Common myeloid progenitor, CD34-positive (primary cell): ENCODE measurements at regions not wholly inside any gene's neighbourhood (a gene's known extent, or its start where the extent isn't known, plus 50 kb on each side); places are given as distances from the start of the nearest gene placed in this dataset.

ENCODE experiments used
- CTCF ChIA-PET: fragments of 350-600 bp; sonication (Branson Sonifier 250); formaldehyde crosslinking; loops from one replicate; lab custom pipeline; 2021; ENCODE audit warnings: antibody characterized with exemption; lab: Charles Lee
- POLR2A ChIA-PET: fragments of 350-600 bp; sonication (Branson Sonifier 250); formaldehyde crosslinking; loops from one replicate; lab custom pipeline; 2021; ENCODE audit warnings: antibody characterized with exemption; lab: Charles Lee
- DNase-seq, 3 donors: peaks; one replicate each; pipeline versions ENCODE4 v3.0.0 to v3.0.0-alpha.2; 2013
- H3K27ac ChIP-seq, 2 experiments: 1 replicate in 1 of 2; 2 replicates in 1 of 2; pipeline ENCODE4 v1.7.0; 2013; ENCODE audit warnings: inconsistent platforms in 2 of 2, low read length in 2 of 2, mild to moderate bottlenecking in 2 of 2, low read depth in 1 of 2, moderate library complexity in 1 of 2; ENCODE audit not compliant: severe bottlenecking in 2 of 2, insufficient read depth in 1 of 2, poor library complexity in 1 of 2
- H3K27me3 ChIP-seq, 5 experiments: replicated peaks in 2 of 5; 1 replicate in 3 of 5; 2 replicates in 2 of 5; pipeline versions ENCODE4 v1.6.1 to v1.7.0; 2013; ENCODE audit warnings: low read length in 4 of 5, mild to moderate bottlenecking in 2 of 5, moderate library complexity in 2 of 5, inconsistent platforms in 1 of 5; ENCODE audit not compliant: insufficient read depth in 5 of 5, control insufficient read depth in 4 of 5
- H3K36me3 ChIP-seq, 4 experiments: 1 replicate in 2 of 4; 2 replicates in 2 of 4; pipeline versions ENCODE4 v1.6.1 to v1.7.0; 2013; ENCODE audit warnings: low read length in 3 of 4, control low read depth in 1 of 4, mild to moderate bottlenecking in 1 of 4; ENCODE audit not compliant: control insufficient read depth in 4 of 4, insufficient read depth in 4 of 4
- H3K4me1 ChIP-seq, 4 experiments: 1 replicate in 3 of 4; 2 replicates in 1 of 4; pipeline versions ENCODE4 v1.6.1 to v1.7.1; 2013; ENCODE audit warnings: low read length in 3 of 4, mild to moderate bottlenecking in 3 of 4, control low read depth in 1 of 4, inconsistent platforms in 1 of 4, moderate library complexity in 1 of 4; ENCODE audit not compliant: control insufficient read depth in 4 of 4, insufficient read depth in 4 of 4; ENCODE audit errors: control extremely low read depth in 1 of 4
- H3K4me3 ChIP-seq, 7 experiments: 1 replicate in 4 of 7; 2 replicates in 3 of 7; pipeline versions ENCODE4 v1.5.1 to v1.7.0; 2013; ENCODE audit warnings: mild to moderate bottlenecking in 7 of 7, low read length in 6 of 7, moderate library complexity in 6 of 7, inconsistent platforms in 2 of 7, low read depth in 2 of 7, control low read depth in 1 of 7; ENCODE audit not compliant: insufficient read depth in 4 of 7, control insufficient read depth in 1 of 7; ENCODE audit errors: extremely low read depth in 1 of 7
- H3K9me3 ChIP-seq, 5 experiments: 1 replicate in 4 of 5; 2 replicates in 1 of 5; pipeline versions ENCODE4 v1.6.1 to v1.7.1; 2013; ENCODE audit warnings: low read length in 4 of 5, mild to moderate bottlenecking in 2 of 5, inconsistent platforms in 1 of 5, low read depth in 1 of 5, moderate library complexity in 1 of 5; ENCODE audit not compliant: control insufficient read depth in 4 of 5, insufficient read depth in 2 of 5; ENCODE audit errors: control extremely low read depth in 1 of 5
- WGBS: methylation state at CpG from one replicate; pipeline ENCODE4 v1.1.5; 2013; ENCODE audit not compliant: insufficient coverage; 5-methylcytosine and 5-hydroxymethylcytosine counted together

DNA sequence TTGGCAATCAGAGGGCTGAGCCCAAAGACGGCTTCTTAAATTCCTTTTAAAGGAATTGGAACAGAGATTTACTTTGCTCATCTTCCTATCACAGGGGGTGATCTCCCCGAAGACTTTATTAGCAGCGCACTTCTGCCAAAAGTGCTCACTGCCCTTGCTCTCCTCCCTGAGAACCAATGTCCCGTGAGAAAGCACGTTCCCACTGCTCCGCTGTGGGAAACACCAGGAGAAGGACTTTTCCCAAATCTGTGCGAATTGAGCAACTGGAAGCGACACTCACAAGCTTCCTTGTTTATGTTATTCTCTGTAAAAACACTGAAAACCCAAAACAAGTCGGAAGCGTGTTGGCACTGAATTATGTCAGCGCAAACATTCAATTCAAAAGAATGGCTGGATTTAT is 670.8 kb upstream of the NR2F2 start:
- CTCF ChIA-PET: no interaction called here
- H3K9me3 ChIP-seq: peaks cover 0 to 2% (median 0%) of the 10 kb centered on the region in 5 experiments

DNA sequence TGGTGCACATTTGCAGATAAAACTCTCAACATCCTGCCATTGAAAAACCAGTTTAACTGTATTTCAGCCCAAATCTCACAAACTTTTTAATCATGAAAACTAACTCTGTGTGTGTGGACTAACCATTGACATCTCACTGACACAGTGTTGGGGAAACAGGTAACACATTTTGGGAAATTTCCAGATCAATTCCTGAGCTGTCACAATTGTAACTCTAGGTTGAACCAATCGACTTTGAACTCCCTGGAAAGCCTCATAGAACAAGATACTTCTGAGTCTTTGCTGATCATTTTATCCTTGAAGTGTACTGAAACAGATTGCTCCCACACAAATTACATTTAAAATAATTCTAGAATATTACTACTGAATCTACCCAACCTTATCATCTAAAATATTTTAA is 667.9 kb upstream of the NR2F2 start:
- no CpG with 5 or more reads among the region's 1 CpG for WGBS
- CTCF ChIA-PET: no interaction called here
- Histone ChIP-seq H3K27ac (no peak overlapping the region), H3K4me3 (no peak overlapping the region), H3K4me1 (no peaks in the 10 kb centered on the region), H3K9me3 (peaks cover 0 to 2% (median 0%) of the 10 kb centered on the region in 5 experiments), H3K27me3 (peaks cover 0 to 41% (median 3%) of the 10 kb centered on the region in 5 experiments), H3K36me3 (no peaks in the 10 kb centered on the region)
- POLR2A ChIA-PET: no interaction called here
- DNase-seq: no peak

More for the DNA sequence above, 670.8 kb upstream of the NR2F2 start:
- peaks cover 0 to 30% (median 0%) of the 10 kb centered on the region in 5 experiments for H3K27me3 ChIP-seq
- H3K27ac ChIP-seq: no peak overlapping the region
- no peak for DNase-seq
- H3K4me3 ChIP-seq: no peak overlapping the region
- POLR2A ChIA-PET: no interaction called here
- H3K36me3 ChIP-seq: no peaks in the 10 kb centered on the region
- H3K4me1 ChIP-seq: no peaks in the 10 kb centered on the region
- WGBS: 53% methylated on average over 11 of the region's 11 CpGs

GRCh38 chr15:95663156-95664100 is 667.1 kb upstream of the NR2F2 start:
- no peak for DNase-seq
- Histone ChIP-seq H3K27ac (no peak overlapping the region), H3K4me1 (no peaks in the 10 kb centered on the region), H3K27me3 (peaks cover 0 to 47% (median 9%) of the 10 kb centered on the region in 5 experiments), H3K4me3 (no peak overlapping the region), H3K9me3 (peaks cover 0 to 2% (median 0%) of the 10 kb centered on the region in 5 experiments), H3K36me3 (no peaks in the 10 kb centered on the region)
- ChIA-PET CTCF (interaction anchor here (1.6 kb wide), 1 partner anchor 30 kb away, joined by 6 read pairs; no protein-coding TSS in a partner anchor), POLR2A (no interaction called here)
- 87% methylated on average over 3 of the region's 6 CpGs for WGBS

DNA sequence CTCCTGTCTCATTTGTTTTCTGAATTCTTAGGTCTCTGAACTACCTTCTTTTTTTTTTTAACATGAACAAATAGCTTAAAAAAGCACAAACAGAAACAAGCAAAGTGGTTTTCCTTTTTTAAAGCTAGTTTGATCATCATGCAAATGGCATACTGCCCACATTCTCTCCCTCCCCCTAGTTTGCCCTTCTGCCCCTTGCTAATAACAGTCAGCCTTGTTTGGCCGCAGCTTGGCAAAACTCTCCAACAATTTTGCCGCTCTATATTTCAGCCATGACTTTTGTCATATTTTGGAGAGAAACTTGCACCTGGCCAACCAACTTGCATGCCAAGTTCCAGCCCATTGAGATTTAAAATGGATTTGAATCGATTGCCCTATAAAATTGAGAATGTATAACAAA is 666.0 kb upstream of the NR2F2 start:
- no CpG with 5 or more reads among the region's 3 CpGs for WGBS
- CTCF ChIA-PET: interaction anchor here (1.6 kb wide), 1 partner anchor 31 kb away, joined by 6 read pairs; no protein-coding TSS in a partner anchor
- no peak for DNase-seq

GRCh38 chr15:95669146-95669922 is 661.2 kb upstream of the NR2F2 start:
- no peak overlapping the region for H3K27ac ChIP-seq
- peaks cover 2 to 50% (median 11%) of the 10 kb centered on the region in 5 experiments for H3K27me3 ChIP-seq
- no peak for DNase-seq
- H3K4me1 ChIP-seq: no peaks in the 10 kb centered on the region
- no peaks in the 10 kb centered on the region for H3K9me3 ChIP-seq
- POLR2A ChIA-PET: no interaction called here
- no peaks in the 10 kb centered on the region for H3K36me3 ChIP-seq
- 84% methylated on average over 6 of the region's 10 CpGs for WGBS
- CTCF ChIA-PET: no interaction called here
- H3K4me3 ChIP-seq: no peak overlapping the region

More for the DNA sequence above, 666.0 kb upstream of the NR2F2 start:
- Histone ChIP-seq H3K4me3 (no peak overlapping the region), H3K27ac (no peak overlapping the region), H3K9me3 (peaks cover 0 to 2% (median 0%) of the 10 kb centered on the region in 5 experiments), H3K4me1 (no peaks in the 10 kb centered on the region), H3K27me3 (peaks cover 0 to 49% (median 9%) of the 10 kb centered on the region in 5 experiments), H3K36me3 (no peaks in the 10 kb centered on the region)
- POLR2A ChIA-PET: no interaction called here

GRCh38 chr15:95674031-95674430 is 656.5 kb upstream of the NR2F2 start:
- ChIA-PET CTCF (no interaction called here), POLR2A (no interaction called here)
- WGBS: 100% methylated on average over 3 of the region's 4 CpGs
- no peaks in the 10 kb centered on the region for H3K36me3 ChIP-seq
- no peak for DNase-seq
- H3K27me3 ChIP-seq: peaks cover 0 to 24% (median 2%) of the 10 kb centered on the region in 5 experiments
- no peaks in the 10 kb centered on the region for H3K4me1 ChIP-seq
- no peak overlapping the region for H3K4me3 ChIP-seq
- H3K9me3 ChIP-seq: peaks cover 0 to 2% (median 0%) of the 10 kb centered on the region in 5 experiments
- H3K27ac ChIP-seq: no peak overlapping the region
